ENCODE measurements at regions not wholly inside any gene's neighbourhood (a gene's known extent, or its start where the extent isn't known, plus 50 kb on each side); places are given as distances from the start of the nearest gene placed in this dataset.

GRCh38 chr14:43418324-43418723 lies 1088.8 kb downstream of the FSCB start:
- TF ChIP-seq, protein P1, sequence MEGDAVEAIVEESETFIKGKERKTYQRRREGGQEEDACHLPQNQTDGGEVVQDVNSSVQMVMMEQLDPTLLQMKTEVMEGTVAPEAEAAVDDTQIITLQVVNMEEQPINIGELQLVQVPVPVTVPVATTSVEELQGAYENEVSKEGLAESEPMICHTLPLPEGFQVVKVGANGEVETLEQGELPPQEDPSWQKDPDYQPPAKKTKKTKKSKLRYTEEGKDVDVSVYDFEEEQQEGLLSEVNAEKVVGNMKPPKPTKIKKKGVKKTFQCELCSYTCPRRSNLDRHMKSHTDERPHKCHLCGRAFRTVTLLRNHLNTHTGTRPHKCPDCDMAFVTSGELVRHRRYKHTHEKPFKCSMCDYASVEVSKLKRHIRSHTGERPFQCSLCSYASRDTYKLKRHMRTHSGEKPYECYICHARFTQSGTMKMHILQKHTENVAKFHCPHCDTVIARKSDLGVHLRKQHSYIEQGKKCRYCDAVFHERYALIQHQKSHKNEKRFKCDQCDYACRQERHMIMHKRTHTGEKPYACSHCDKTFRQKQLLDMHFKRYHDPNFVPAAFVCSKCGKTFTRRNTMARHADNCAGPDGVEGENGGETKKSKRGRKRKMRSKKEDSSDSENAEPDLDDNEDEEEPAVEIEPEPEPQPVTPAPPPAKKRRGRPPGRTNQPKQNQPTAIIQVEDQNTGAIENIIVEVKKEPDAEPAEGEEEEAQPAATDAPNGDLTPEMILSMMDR (IDR thresholded peaks at IDR 0.05 in 4 of 5, conservative IDR thresholded peaks at IDR 0.05 in 1 of 5) = no peak
- no peak for TF ChIP-seq POLR2A (IDR thresholded peaks at IDR 0.05)

All from gastrocnemius medialis (tissue), 4 donors.